ENCODE measurements at regions not wholly inside any gene's neighbourhood (a gene's known extent, or its start where the extent isn't known, plus 50 kb on each side); places are given as distances from the start of the nearest gene placed in this dataset.

- TF ChIP-seq, protein P1, sequence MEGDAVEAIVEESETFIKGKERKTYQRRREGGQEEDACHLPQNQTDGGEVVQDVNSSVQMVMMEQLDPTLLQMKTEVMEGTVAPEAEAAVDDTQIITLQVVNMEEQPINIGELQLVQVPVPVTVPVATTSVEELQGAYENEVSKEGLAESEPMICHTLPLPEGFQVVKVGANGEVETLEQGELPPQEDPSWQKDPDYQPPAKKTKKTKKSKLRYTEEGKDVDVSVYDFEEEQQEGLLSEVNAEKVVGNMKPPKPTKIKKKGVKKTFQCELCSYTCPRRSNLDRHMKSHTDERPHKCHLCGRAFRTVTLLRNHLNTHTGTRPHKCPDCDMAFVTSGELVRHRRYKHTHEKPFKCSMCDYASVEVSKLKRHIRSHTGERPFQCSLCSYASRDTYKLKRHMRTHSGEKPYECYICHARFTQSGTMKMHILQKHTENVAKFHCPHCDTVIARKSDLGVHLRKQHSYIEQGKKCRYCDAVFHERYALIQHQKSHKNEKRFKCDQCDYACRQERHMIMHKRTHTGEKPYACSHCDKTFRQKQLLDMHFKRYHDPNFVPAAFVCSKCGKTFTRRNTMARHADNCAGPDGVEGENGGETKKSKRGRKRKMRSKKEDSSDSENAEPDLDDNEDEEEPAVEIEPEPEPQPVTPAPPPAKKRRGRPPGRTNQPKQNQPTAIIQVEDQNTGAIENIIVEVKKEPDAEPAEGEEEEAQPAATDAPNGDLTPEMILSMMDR (IDR thresholded peaks at IDR 0.05), result no peak
- TF ChIP-seq EZH2phosphoT487 (IDR thresholded peaks at IDR 0.05) (no peak), EZH2 (IDR thresholded peaks at IDR 0.05) (no peak)
Measured at GRCh38 chr12:24381790-24382189, 432.3 kb upstream of the SOX5 start.

Data from neural progenitor cell (in vitro differentiated cells).